ENCODE measurements at regions not wholly inside any gene's neighbourhood (a gene's known extent, or its start where the extent isn't known, plus 50 kb on each side); places are given as distances from the start of the nearest gene placed in this dataset.

DNA sequence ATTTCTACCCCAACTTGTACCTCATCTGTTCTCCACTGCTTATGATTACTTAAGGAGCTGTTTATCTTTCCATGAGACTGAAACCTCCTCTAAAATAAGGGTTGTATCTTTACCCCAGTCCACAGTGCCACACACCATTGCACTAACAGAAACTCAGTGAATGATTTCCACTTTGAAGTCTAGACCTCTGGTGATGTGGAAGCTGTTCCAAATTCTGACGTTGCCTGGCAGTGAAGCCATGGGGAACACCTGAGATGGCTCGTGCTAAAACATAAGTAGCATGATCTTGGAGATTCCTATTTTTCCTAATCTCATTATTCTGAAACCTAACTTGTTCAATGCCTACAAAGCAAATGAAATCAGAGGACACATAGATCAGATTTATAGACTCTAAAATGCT is 583.2 kb downstream of the EBF1 start:
- CTCF ChIA-PET: no interaction called here
- no peaks in the 10 kb centered on the region for H4K20me1 ChIP-seq (ENCODE audit: insufficient read depth)

DNA sequence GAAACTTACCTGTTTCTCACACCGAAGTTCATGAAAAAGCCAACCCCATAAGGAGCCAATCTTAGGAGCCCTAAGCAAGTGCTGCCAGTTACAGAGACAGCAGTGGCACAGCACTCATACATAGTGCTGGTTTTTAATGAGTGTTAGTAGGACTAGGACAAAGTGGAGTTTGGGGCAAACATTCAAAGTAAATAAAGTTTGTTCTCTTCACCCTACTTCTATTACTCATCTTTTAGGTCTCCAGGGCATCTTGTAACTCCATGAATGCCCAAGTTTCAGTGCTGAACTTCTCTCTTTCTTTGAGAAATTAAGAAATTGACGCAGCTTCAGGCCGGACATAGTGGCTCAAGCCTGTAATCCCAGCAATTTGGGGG is 584.7 kb downstream of the EBF1 start:
- ChIA-PET POLR2A (ENCODE audit: unreplicated experiment) (no interaction called here), CTCF (no interaction called here)
- H3K9me2 ChIP-seq (ENCODE audit: insufficient read depth): no peaks in the 10 kb centered on the region
- BruUV-seq (replicated peaks): no TSS peak
- H3K4me3 ChIP-seq: no peak overlapping the region
- no peaks in the 10 kb centered on the region for H3F3A ChIP-seq (ENCODE audit: insufficient read depth, low read depth)
- H4K20me1 ChIP-seq (ENCODE audit: insufficient read depth): no peaks in the 10 kb centered on the region
- H2AFZ ChIP-seq: no peak overlapping the region
- no peaks in the 10 kb centered on the region for H3K36me3 ChIP-seq (ENCODE audit: low read depth)
- H3K9me3 ChIP-seq (ENCODE audit: insufficient read depth, low read depth): no peaks in the 10 kb centered on the region
- no peaks in the 10 kb centered on the region for H3K79me2 ChIP-seq (ENCODE audit: low read depth)
- H3K4me1 ChIP-seq (replicated peaks; ENCODE audit: insufficient read depth): no peaks in the 10 kb centered on the region
- DNase-seq: no peak
- H3K27ac ChIP-seq: no peak overlapping the region
- intact Hi-C loops (cut with micrococcal nuclease; ENCODE audit: unreplicated experiment): no loop called here
- H3K4me2 ChIP-seq: no peak overlapping the region
- H3K27me3 ChIP-seq (ENCODE audit: insufficient read depth, low read depth): 0 out of 2 replicates have a peak, but pooled peaks cover 3% of the 10 kb centered on the region
- TF ChIP-seq CTCF (conservative IDR thresholded peaks at IDR 0.05) (no peak), EZH2 (IDR thresholded peaks at IDR 0.05; ENCODE audit: low read depth) (no peak)

More for the DNA sequence above, 583.2 kb downstream of the EBF1 start:
- intact Hi-C loops (cut with micrococcal nuclease; ENCODE audit: unreplicated experiment): no loop called here
- H3K9me3 ChIP-seq (ENCODE audit: insufficient read depth, low read depth): no peaks in the 10 kb centered on the region
- no peak overlapping the region for H3K4me3 ChIP-seq
- no peaks in the 10 kb centered on the region for H3K4me1 ChIP-seq (replicated peaks; ENCODE audit: insufficient read depth)
- no peak overlapping the region for H2AFZ ChIP-seq
- POLR2A ChIA-PET (ENCODE audit: unreplicated experiment): no interaction called here
- no peak overlapping the region for H3K27ac ChIP-seq
- TF ChIP-seq EZH2 (IDR thresholded peaks at IDR 0.05; ENCODE audit: low read depth): no peak
- TF ChIP-seq CTCF (conservative IDR thresholded peaks at IDR 0.05): no peak
- no peaks in the 10 kb centered on the region for H3K79me2 ChIP-seq (ENCODE audit: low read depth)
- H3K9me2 ChIP-seq (ENCODE audit: insufficient read depth): no peaks in the 10 kb centered on the region
- no peak for DNase-seq
- no peaks in the 10 kb centered on the region for H3F3A ChIP-seq (ENCODE audit: insufficient read depth, low read depth)
- H3K27me3 ChIP-seq (ENCODE audit: insufficient read depth, low read depth): 0 out of 2 replicates have a peak, but pooled peaks cover 3% of the 10 kb centered on the region
- no peaks in the 10 kb centered on the region for H3K36me3 ChIP-seq (ENCODE audit: low read depth)
- BruUV-seq (replicated peaks): no TSS peak
- H3K4me2 ChIP-seq: no peak overlapping the region

DNA sequence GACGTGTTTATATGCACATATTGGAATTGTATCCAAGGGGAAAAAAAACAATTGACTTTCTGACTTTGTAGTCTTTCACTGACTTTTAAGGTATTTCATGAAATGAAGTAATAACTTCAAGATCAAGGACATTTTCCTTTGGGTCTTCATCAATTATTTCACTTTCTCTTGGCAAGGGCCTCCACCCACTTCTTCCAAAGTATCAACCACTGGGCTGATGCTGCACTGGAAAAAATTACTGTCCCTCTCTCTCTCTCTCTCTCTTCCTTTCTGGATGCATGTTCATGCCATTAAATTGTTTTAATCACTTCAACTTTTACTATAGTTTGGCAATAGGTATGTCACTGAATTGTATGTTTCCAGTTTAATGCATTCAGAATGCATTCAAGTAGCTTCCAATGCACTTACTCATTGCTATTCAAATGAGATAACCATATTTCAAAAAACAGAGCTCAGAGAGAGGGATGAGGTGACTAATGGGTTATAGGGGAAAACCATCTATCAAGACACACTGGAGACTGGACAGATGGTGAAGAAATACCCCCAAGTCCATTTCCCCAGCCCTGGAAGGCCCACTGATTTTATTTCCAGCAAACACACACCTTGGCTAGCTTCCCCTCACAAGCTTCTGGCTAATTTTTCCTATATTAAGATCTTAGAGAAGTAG is 585.3 kb downstream of the EBF1 start:
- H3K9me3 ChIP-seq (ENCODE audit: insufficient read depth, low read depth): no peaks in the 10 kb centered on the region
- no peak for DNase-seq
- 0 out of 2 replicates have a peak, but pooled peaks cover 3% of the 10 kb centered on the region for H3K27me3 ChIP-seq (ENCODE audit: insufficient read depth, low read depth)
- no peaks in the 10 kb centered on the region for H3F3A ChIP-seq (ENCODE audit: insufficient read depth, low read depth)
- no peak overlapping the region for H3K4me3 ChIP-seq
- CTCF ChIA-PET: no interaction called here
- H3K9me2 ChIP-seq (ENCODE audit: insufficient read depth): no peaks in the 10 kb centered on the region
- TF ChIP-seq EZH2 (IDR thresholded peaks at IDR 0.05; ENCODE audit: low read depth): no peak
- no peak for TF ChIP-seq CTCF (conservative IDR thresholded peaks at IDR 0.05)
- H2AFZ ChIP-seq: no peak overlapping the region
- no peaks in the 10 kb centered on the region for H3K36me3 ChIP-seq (ENCODE audit: low read depth)
- no peak overlapping the region for H3K4me2 ChIP-seq
- intact Hi-C loops (cut with micrococcal nuclease; ENCODE audit: unreplicated experiment): no loop called here
- POLR2A ChIA-PET (ENCODE audit: unreplicated experiment): no interaction called here
- no TSS peak for BruUV-seq (replicated peaks)
- H3K27ac ChIP-seq: no peak overlapping the region
- H4K20me1 ChIP-seq (ENCODE audit: insufficient read depth): no peaks in the 10 kb centered on the region
- no peaks in the 10 kb centered on the region for H3K4me1 ChIP-seq (replicated peaks; ENCODE audit: insufficient read depth)
- H3K79me2 ChIP-seq (ENCODE audit: low read depth): no peaks in the 10 kb centered on the region
